ENCODE measurements at regions not wholly inside any gene's neighbourhood (a gene's known extent, or its start where the extent isn't known, plus 50 kb on each side); places are given as distances from the start of the nearest gene placed in this dataset.
"Not testable (repeated sequence)": the region's sequence is repeated elsewhere in the genome, so short reads cannot be mapped to it uniquely, and the experiment has no call there.

DNA sequence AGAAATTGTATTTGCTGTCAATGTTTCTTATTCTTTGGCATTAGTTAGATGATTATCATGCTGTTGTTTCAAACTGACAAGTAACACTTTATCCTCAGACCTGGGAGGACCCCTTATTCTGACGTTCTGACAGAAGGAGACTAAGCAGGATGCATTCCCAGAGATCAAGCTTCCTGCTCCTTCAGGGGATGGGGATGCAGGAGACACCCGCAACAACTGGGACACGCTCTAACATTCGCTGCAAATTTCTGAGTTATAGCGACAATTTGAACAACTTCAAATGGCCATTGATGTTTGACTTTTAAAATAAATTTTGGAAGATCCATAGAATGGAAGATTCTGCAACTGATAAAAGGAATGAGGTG, 69.0 kb upstream of the ZNF184 start:
- Histone ChIP-seq H3K4me3 (no peak overlapping the region), H3K4me1 (peaks cover 0 to 61% (median 5%) of the 10 kb centered on the region in 3 donors), H3K36me3 (no peaks in the 10 kb centered on the region), H3K9me3 (no peaks in the 10 kb centered on the region), H3K27ac (peak overlapping the region in 1 of 4 donors; percentile 51), H3K27me3 (peaks cover 0 to 99% (median 1%) of the 10 kb centered on the region in 4 donors)
- 37 to 47% methylated on average over 5 of the region's 5 CpGs for WGBS, 2 donors
- no peak for DNase-seq
- intact Hi-C loops (cut with DNase I): no loop called here
- TF ChIP-seq, protein P1, sequence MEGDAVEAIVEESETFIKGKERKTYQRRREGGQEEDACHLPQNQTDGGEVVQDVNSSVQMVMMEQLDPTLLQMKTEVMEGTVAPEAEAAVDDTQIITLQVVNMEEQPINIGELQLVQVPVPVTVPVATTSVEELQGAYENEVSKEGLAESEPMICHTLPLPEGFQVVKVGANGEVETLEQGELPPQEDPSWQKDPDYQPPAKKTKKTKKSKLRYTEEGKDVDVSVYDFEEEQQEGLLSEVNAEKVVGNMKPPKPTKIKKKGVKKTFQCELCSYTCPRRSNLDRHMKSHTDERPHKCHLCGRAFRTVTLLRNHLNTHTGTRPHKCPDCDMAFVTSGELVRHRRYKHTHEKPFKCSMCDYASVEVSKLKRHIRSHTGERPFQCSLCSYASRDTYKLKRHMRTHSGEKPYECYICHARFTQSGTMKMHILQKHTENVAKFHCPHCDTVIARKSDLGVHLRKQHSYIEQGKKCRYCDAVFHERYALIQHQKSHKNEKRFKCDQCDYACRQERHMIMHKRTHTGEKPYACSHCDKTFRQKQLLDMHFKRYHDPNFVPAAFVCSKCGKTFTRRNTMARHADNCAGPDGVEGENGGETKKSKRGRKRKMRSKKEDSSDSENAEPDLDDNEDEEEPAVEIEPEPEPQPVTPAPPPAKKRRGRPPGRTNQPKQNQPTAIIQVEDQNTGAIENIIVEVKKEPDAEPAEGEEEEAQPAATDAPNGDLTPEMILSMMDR (IDR thresholded peaks at IDR 0.05): no peak
- no peak for TF ChIP-seq POLR2A (IDR thresholded peaks at IDR 0.05)

DNA sequence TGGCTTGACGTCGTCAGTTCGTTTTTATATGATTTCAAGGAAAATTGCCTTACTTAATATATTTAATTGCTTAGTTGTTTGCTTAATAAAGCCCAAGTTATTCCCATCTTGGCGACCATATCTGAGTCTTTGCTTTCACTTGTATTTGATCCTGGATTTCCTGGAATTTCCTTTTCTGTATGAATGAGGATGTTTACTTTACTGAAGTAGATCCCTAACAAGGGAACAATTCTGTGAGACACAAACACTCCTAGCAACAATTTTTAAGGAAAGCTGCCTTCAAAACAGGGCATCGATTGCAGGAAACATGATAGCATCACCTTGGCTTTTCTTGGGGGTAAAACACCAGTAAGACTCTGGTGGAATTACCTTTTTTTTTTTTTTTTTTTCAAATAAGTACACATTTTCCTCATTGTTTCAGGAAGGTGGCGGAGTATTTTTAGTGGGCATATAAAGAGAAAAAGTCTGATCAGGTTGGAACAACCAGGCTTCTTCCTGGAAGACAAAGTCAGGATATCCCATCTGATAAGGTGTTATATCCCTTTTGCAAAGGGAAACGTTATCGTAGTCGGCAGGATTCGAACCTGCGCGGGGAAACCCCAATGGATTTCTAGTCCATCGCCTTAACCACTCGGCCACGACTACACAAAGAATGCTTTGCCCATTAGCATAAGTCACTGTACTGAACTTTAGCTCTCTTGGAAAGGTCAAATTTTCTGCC, 68.5 kb upstream of the ZNF184 start:
- Histone ChIP-seq H3K4me3 (no peak overlapping the region), H3K4me1 (peaks cover 0 to 66% (median 5%) of the 10 kb centered on the region in 3 donors), H3K36me3 (no peaks in the 10 kb centered on the region), H3K9me3 (no peaks in the 10 kb centered on the region), H3K27me3 (peaks cover 0 to 99% (median 1%) of the 10 kb centered on the region in 4 donors), H3K27ac (no peak overlapping the region)
- 30 to 31% methylated on average over 15 of the region's 15 CpGs for WGBS, 2 donors
- DNase-seq: no peak
- intact Hi-C loops (cut with DNase I): no loop called here
- TF ChIP-seq, protein P1 (IDR thresholded peaks at IDR 0.05): no peak
- TF ChIP-seq POLR2A (IDR thresholded peaks at IDR 0.05): no peak

DNA sequence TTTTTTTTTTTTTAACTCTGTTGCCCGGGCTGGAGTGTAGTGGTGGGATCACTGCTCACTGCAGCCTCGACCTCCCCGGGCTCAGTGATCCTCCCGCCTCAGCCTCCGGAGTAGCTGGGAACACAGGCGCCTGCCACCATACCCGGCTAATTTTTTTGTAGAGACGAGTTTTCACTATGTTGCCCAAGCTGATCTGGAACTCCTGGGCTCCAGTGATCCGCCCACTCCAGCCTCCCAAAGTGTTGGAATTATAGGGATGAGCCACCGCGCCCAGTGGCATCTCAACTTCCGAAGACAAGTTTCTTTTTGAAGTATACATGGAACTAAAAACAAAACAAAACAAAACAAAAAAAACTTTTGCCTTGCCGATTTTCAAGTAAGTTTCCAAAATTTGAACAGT, 66.6 kb upstream of the ZNF184 start:
- H3K27me3 ChIP-seq: peaks cover 0 to 97% (median 1%) of the 10 kb centered on the region in 4 donors
- intact Hi-C loops (cut with DNase I): no loop called here
- no peak for TF ChIP-seq POLR2A (IDR thresholded peaks at IDR 0.05)
- TF ChIP-seq, protein P1 (IDR thresholded peaks at IDR 0.05): no peak
- DNase-seq: no peak
- WGBS, 2 donors: 69 to 84% methylated on average over 13 of the region's 13 CpGs
- H3K4me3 ChIP-seq: no peak overlapping the region
- H3K9me3 ChIP-seq: no peaks in the 10 kb centered on the region
- peaks cover 0 to 56% (median 0%) of the 10 kb centered on the region in 3 donors for H3K4me1 ChIP-seq
- H3K27ac ChIP-seq: no peak overlapping the region
- H3K36me3 ChIP-seq: no peaks in the 10 kb centered on the region

GRCh38 chr6:27532820-27533538, 60.1 kb upstream of the ZNF184 start:
- Histone ChIP-seq H3K27me3 (peaks cover 0 to 75% (median 0%) of the 10 kb centered on the region in 4 donors), H3K4me1 (peaks cover 0 to 16% (median 0%) of the 10 kb centered on the region in 3 donors), H3K36me3 (no peaks in the 10 kb centered on the region), H3K9me3 (no peaks in the 10 kb centered on the region), H3K27ac (no peak overlapping the region), H3K4me3 (no peak overlapping the region)
- TF ChIP-seq POLR2A (IDR thresholded peaks at IDR 0.05): no peak
- TF ChIP-seq, protein P1 (IDR thresholded peaks at IDR 0.05): no peak
- no peak for DNase-seq
- 58 to 66% methylated on average over 7 of the region's 7 CpGs for WGBS, 2 donors
- intact Hi-C loops (cut with DNase I): no loop called here

DNA sequence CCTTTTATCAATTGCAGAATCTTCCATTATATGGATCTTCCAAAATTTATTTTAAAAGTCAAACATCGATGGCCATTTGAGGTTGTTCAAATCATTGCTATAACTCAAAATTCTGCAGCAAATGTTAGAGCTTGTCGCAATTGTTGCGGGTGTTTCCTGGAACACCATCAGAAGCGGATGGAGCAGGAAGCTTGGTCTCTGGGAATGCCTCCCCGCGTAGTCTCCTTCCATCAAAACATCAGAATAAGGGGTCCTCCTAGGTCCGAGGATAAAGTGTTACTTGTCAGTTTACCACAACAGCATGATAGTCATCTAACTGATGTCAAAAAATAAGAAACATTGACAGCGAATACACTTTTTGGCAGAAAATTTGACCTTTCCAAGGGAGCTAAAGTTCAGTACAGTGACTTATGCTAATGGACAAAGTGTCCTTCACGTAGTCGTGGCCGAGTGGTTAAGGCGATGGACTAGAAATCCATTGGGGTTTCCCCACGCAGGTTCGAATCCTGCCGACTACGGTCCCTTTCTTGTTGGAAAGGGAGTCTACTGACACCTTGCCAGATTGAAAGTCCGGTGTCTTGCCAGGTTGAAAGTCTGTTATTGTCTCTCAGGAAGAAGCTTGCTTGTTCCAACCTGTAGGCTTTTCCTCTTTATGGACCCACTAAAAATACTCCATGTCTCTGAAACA, 59.0 kb upstream of the ZNF184 start:
- WGBS, 2 donors: 74 to 86% methylated on average over 17 of the region's 17 CpGs
- H3K27ac ChIP-seq: no peak overlapping the region
- intact Hi-C loops (cut with DNase I): no loop called here
- H3K9me3 ChIP-seq: no peaks in the 10 kb centered on the region
- peaks cover 0 to 67% (median 0%) of the 10 kb centered on the region in 4 donors for H3K27me3 ChIP-seq
- peaks cover 0 to 7% (median 0%) of the 10 kb centered on the region in 3 donors for H3K4me1 ChIP-seq
- TF ChIP-seq, protein P1 (IDR thresholded peaks at IDR 0.05): no peak
- TF ChIP-seq POLR2A (IDR thresholded peaks at IDR 0.05): no peak
- no peak for DNase-seq
- H3K4me3 ChIP-seq: no peak overlapping the region
- H3K36me3 ChIP-seq: no peaks in the 10 kb centered on the region

DNA sequence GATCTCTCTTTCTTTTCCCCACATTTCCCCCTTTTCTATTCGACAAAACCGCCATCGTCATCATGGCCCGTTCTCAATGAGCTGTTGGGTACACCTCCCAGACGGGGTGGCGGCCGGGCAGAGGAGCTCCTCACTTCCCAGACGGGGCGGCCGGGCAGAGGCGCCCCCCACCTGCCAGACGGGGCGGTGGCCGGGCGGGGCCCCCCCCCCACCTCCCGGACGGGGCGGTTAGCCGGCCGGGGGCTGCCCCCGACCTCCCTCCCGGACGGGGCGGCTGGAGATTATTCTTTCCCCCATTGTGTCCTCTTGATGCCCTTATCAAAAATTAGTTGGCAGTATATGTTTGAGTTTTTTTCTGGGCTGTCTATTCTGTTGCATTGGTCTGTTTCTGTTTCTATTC, 56.9 kb upstream of the ZNF184 start:
- intact Hi-C loops (cut with DNase I); H3K4me1 ChIP-seq; H3K36me3 ChIP-seq; H3K4me3 ChIP-seq; DNase-seq; H3K9me3 ChIP-seq; H3K27ac ChIP-seq: not testable (repeated sequence)
- peaks cover 0 to 56% (median 0%) of the 10 kb centered on the region in 4 donors for H3K27me3 ChIP-seq
- WGBS, 2 donors: 95% methylated on average over 3 of the region's 24 CpGs; no CpG with 5 or more reads in 1 of the 2 donors

Data from esophagus squamous epithelium (tissue), 5 donors.